ENCODE measurements at regions not wholly inside any gene's neighbourhood (a gene's known extent, or its start where the extent isn't known, plus 50 kb on each side); places are given as distances from the start of the nearest gene placed in this dataset.

GRCh38 chr18:24868311-24868710, 407.9 kb downstream of the HRH4 start:
- TF ChIP-seq EZH2 (IDR thresholded peaks at IDR 0.05): no peak
- TF ChIP-seq POLR2AphosphoS5 (IDR thresholded peaks at IDR 0.05; ENCODE audit: borderline replicate concordance, low read depth, low read length): no peak
